ENCODE measurements at regions not wholly inside any gene's neighbourhood (a gene's known extent, or its start where the extent isn't known, plus 50 kb on each side); places are given as distances from the start of the nearest gene placed in this dataset.

DNA sequence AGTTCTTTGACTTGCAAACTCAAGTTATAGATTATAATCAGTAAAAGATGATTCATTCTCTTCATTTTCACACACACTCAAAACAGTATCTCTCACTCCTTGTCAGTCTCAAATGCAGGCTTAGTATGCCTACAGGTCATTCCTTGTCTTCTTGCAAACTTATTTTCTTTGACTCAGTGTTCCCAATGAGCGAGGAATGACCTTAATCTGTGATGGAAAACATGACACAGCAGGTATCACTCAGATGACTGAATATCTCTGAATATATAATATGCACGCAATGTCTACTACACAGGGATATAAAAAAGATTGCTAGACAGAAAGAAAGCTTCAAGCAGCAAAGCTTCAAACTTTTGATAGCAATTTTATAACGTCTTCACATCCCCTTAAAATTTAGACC lies 127.8 kb upstream of the RGPD4 start:
- Histone ChIP-seq H3K4me1 (ENCODE audit: insufficient read depth, low read length, poor library complexity, severe bottlenecking) (no peaks in the 10 kb centered on the region), H3K9me3 (ENCODE audit: low read depth, low read length, poor library complexity, severe bottlenecking) (peaks cover 15% of the 10 kb centered on the region), H3K4me3 (ENCODE audit: low read depth, low read length, poor library complexity, severe bottlenecking) (no peak overlapping the region), H3K27me3 (replicated peaks; ENCODE audit: insufficient read depth, low read depth, low read length, poor library complexity) (no peaks in the 10 kb centered on the region), H3K36me3 (ENCODE audit: insufficient read depth, low read length, poor library complexity, severe bottlenecking) (no peaks in the 10 kb centered on the region), H3K27ac (ENCODE audit: low read depth, low read length, poor library complexity, severe bottlenecking) (no peak overlapping the region)
- DNase-seq (ENCODE audit: low spot score) = no peak
- ChIA-PET POLR2A (ENCODE audit: low non-redundant PET) (no interaction called here), CTCF (interaction anchor here (0.6 kb wide), 1 partner anchor 265 kb away, joined by 3 read pairs; no protein-coding TSS in a partner anchor)
- no peak for TF ChIP-seq EZH2 (IDR thresholded peaks at IDR 0.05; ENCODE audit: borderline replicate concordance, low read depth, low read length, poor library complexity, severe bottlenecking)
- BruUV-seq (replicated peaks) = no TSS peak
- intact Hi-C loops (cut with micrococcal nuclease; ENCODE audit: unreplicated experiment) = no loop called here

DNA sequence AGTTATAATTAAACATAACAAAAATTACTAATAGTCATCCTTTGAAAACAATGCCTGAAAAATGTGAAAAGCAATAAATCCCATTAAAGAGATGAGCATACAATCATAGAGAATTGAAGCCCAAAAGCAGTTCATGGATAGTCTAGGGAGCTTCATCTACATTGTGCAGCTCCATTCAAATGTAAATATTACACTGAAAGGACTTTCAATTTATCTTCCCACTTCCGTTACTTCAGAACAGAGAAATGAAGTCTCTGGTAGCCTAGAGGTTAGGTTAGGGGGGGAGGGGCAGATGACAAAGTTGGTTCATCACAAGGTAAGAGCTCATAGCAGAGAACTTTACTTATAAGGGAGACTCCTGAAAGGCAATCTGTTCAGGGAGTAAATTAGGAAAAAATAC lies 126.6 kb upstream of the RGPD4 start:
- POLR2A ChIA-PET (ENCODE audit: low non-redundant PET) = no interaction called here
- Histone ChIP-seq H3K36me3 (ENCODE audit: insufficient read depth, low read length, poor library complexity, severe bottlenecking) (no peaks in the 10 kb centered on the region), H3K9me3 (ENCODE audit: low read depth, low read length, poor library complexity, severe bottlenecking) (peaks cover 15% of the 10 kb centered on the region), H3K27me3 (replicated peaks; ENCODE audit: insufficient read depth, low read depth, low read length, poor library complexity) (no peaks in the 10 kb centered on the region), H3K4me3 (ENCODE audit: low read depth, low read length, poor library complexity, severe bottlenecking) (no peak overlapping the region), H3K4me1 (ENCODE audit: insufficient read depth, low read length, poor library complexity, severe bottlenecking) (no peaks in the 10 kb centered on the region), H3K27ac (ENCODE audit: low read depth, low read length, poor library complexity, severe bottlenecking) (no peak overlapping the region)
- intact Hi-C loops (cut with micrococcal nuclease; ENCODE audit: unreplicated experiment) = no loop called here
- TF ChIP-seq, protein P1, sequence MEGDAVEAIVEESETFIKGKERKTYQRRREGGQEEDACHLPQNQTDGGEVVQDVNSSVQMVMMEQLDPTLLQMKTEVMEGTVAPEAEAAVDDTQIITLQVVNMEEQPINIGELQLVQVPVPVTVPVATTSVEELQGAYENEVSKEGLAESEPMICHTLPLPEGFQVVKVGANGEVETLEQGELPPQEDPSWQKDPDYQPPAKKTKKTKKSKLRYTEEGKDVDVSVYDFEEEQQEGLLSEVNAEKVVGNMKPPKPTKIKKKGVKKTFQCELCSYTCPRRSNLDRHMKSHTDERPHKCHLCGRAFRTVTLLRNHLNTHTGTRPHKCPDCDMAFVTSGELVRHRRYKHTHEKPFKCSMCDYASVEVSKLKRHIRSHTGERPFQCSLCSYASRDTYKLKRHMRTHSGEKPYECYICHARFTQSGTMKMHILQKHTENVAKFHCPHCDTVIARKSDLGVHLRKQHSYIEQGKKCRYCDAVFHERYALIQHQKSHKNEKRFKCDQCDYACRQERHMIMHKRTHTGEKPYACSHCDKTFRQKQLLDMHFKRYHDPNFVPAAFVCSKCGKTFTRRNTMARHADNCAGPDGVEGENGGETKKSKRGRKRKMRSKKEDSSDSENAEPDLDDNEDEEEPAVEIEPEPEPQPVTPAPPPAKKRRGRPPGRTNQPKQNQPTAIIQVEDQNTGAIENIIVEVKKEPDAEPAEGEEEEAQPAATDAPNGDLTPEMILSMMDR (conservative IDR thresholded peaks at IDR 0.05; ENCODE audit: low read depth, low read length) = no peak
- TF ChIP-seq EZH2 (IDR thresholded peaks at IDR 0.05; ENCODE audit: borderline replicate concordance, low read depth, low read length, poor library complexity, severe bottlenecking) = no peak
- CTCF ChIA-PET = no interaction called here
- no peak for DNase-seq (ENCODE audit: low spot score)
- BruUV-seq (replicated peaks) = no TSS peak

DNA sequence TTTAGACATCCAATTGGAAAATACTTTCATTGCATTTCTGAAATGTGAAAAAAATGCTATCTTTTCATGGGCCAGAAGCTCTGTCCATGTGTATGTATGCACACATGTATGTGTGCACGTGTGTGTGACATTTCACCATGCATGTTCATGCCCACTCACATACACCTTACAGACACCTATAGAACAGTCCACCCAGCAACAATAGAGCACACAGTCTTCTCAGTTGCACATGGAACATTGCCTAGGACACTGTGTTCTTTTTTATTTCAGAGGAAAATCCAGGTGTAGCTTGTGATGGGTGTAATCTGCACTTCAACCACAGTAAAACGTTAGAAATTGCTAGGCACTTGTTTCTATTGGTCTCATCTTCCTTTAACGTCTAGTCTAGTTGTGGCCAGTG lies 114.8 kb upstream of the RGPD4 start:
- Histone ChIP-seq H3K27ac (ENCODE audit: low read depth, low read length, poor library complexity, severe bottlenecking) (no peak overlapping the region), H3K4me1 (ENCODE audit: insufficient read depth, low read length, poor library complexity, severe bottlenecking) (no peaks in the 10 kb centered on the region), H3K4me3 (ENCODE audit: low read depth, low read length, poor library complexity, severe bottlenecking) (no peak overlapping the region), H3K9me3 (ENCODE audit: low read depth, low read length, poor library complexity, severe bottlenecking) (no peaks in the 10 kb centered on the region), H3K36me3 (ENCODE audit: insufficient read depth, low read length, poor library complexity, severe bottlenecking) (no peaks in the 10 kb centered on the region), H3K27me3 (replicated peaks; ENCODE audit: insufficient read depth, low read depth, low read length, poor library complexity) (no peaks in the 10 kb centered on the region)
- no peak for TF ChIP-seq EZH2 (IDR thresholded peaks at IDR 0.05; ENCODE audit: borderline replicate concordance, low read depth, low read length, poor library complexity, severe bottlenecking)
- TF ChIP-seq, protein P1 (conservative IDR thresholded peaks at IDR 0.05; ENCODE audit: low read depth, low read length) = no peak
- CTCF ChIA-PET = no interaction called here
- intact Hi-C loops (cut with micrococcal nuclease; ENCODE audit: unreplicated experiment) = no loop called here
- no peak for DNase-seq (ENCODE audit: low spot score)
- POLR2A ChIA-PET (ENCODE audit: low non-redundant PET) = no interaction called here
- no TSS peak for BruUV-seq (replicated peaks)

DNA sequence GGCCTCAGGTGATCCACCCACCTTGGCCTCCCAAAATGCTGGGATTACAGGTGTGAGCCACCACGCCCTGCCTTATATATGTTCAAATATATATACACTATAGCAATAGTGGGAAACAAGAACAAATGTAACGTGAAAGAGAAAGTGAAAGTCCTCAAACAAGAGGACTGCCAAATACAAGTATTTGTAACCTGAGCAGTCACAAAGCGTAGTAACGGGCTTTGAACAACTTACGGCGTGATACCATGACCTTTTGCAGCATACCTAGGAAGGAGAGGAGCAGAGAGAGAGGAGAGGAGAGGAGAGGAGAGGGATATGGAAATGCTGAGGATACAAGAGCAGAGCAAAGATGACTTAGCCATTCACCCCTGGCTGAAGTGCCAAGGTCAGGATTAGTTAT lies 113.8 kb upstream of the RGPD4 start:
- no peaks in the 10 kb centered on the region for H3K9me3 ChIP-seq (ENCODE audit: low read depth, low read length, poor library complexity, severe bottlenecking)
- ChIA-PET CTCF (no interaction called here), POLR2A (ENCODE audit: low non-redundant PET) (no interaction called here)
- no peak for DNase-seq (ENCODE audit: low spot score)
- H3K4me1 ChIP-seq (ENCODE audit: insufficient read depth, low read length, poor library complexity, severe bottlenecking) = no peaks in the 10 kb centered on the region
- no peak for TF ChIP-seq EZH2 (IDR thresholded peaks at IDR 0.05; ENCODE audit: borderline replicate concordance, low read depth, low read length, poor library complexity, severe bottlenecking)
- TF ChIP-seq, protein P1 (conservative IDR thresholded peaks at IDR 0.05; ENCODE audit: low read depth, low read length) = no peak
- no peaks in the 10 kb centered on the region for H3K27me3 ChIP-seq (replicated peaks; ENCODE audit: insufficient read depth, low read depth, low read length, poor library complexity)
- H3K27ac ChIP-seq (ENCODE audit: low read depth, low read length, poor library complexity, severe bottlenecking) = no peak overlapping the region
- H3K4me3 ChIP-seq (ENCODE audit: low read depth, low read length, poor library complexity, severe bottlenecking) = no peak overlapping the region
- H3K36me3 ChIP-seq (ENCODE audit: insufficient read depth, low read length, poor library complexity, severe bottlenecking) = no peaks in the 10 kb centered on the region
- no TSS peak for BruUV-seq (replicated peaks)
- intact Hi-C loops (cut with micrococcal nuclease; ENCODE audit: unreplicated experiment) = no loop called here

All from A673 (cell line).